ENCODE measurements at regions not wholly inside any gene's neighbourhood (a gene's known extent, or its start where the extent isn't known, plus 50 kb on each side); places are given as distances from the start of the nearest gene placed in this dataset.

- TF ChIP-seq USF2 (IDR thresholded peaks at IDR 0.05; ENCODE audit: low read length) (no peak), POLR2A (IDR thresholded peaks at IDR 0.05; ENCODE audit: control extremely low read depth in 1 of 2, low read depth in 2 of 2, low read length in 2 of 2) (no peak), CTCF (IDR thresholded peaks at IDR 0.05; ENCODE audit: control extremely low read depth in 1 of 3, insufficient read depth in 1 of 3, low read depth in 1 of 3, low read length in 3 of 3) (no peak), E2F6 (IDR thresholded peaks at IDR 0.05) (no peak), CREB1 (IDR thresholded peaks at IDR 0.05) (no peak), POLR2AphosphoS5 (IDR thresholded peaks at IDR 0.05; ENCODE audit: low read depth, low read length) (no peak)
These were observed 193.9 kb upstream of the OR4E1 start for GRCh38 chr14:21867541-21867940.
